ENCODE measurements at regions not wholly inside any gene's neighbourhood (a gene's known extent, or its start where the extent isn't known, plus 50 kb on each side); places are given as distances from the start of the nearest gene placed in this dataset.

GRCh38 chr12:39012870-39013269 lies 107.5 kb upstream of the CPNE8 start:
- CTCF ChIA-PET: no interaction called here

GRCh38 chr12:39011166-39011565 lies 105.8 kb upstream of the CPNE8 start:
- Histone ChIP-seq H3K9me3 (ENCODE audit: control insufficient read depth in 1 of 2, insufficient read depth in 1 of 2, low read depth in 1 of 2, low read length in 2 of 2) (no peaks in the 10 kb centered on the region), H3K9ac (ENCODE audit: low read length) (no peak overlapping the region), H3K4me1 (ENCODE audit: control insufficient read depth in 1 of 2, insufficient read depth in 2 of 2, low read length in 2 of 2) (no peaks in the 10 kb centered on the region), H4K20me1 (ENCODE audit: insufficient read depth) (no peaks in the 10 kb centered on the region), H3K9me2 (ENCODE audit: insufficient read depth) (0 out of 2 replicates have a peak, but pooled peaks cover 2% of the 10 kb centered on the region), H3K4me2 (ENCODE audit: low read length) (no peak overlapping the region), H2AFZ (ENCODE audit: low read depth, low read length, poor library complexity, severe bottlenecking) (no peak overlapping the region), H3K27me3 (ENCODE audit: insufficient read depth, low read length) (no peaks in the 10 kb centered on the region), H3K4me3 (replicated peaks in 1 of 2; ENCODE audit: low read depth in 1 of 2, low read length in 2 of 2) (no peak overlapping the region), H3K36me3 (ENCODE audit: control insufficient read depth in 1 of 2, insufficient read depth in 2 of 2, low read length in 2 of 2) (no peaks in the 10 kb centered on the region), H3K79me2 (ENCODE audit: insufficient read depth, low read length) (no peaks in the 10 kb centered on the region), H3K27ac (ENCODE audit: low read depth, low read length) (no peak overlapping the region)
- intact Hi-C loops (cut with micrococcal nuclease): no loop called here
- DNase-seq (ENCODE audit: low read depth, low spot score): no peak
- CTCF ChIA-PET: interaction anchor here (1.0 to 1.1 kb wide), 2 partner anchors 90 to 105 kb away, joined by 3 read pairs; no protein-coding TSS in a partner anchor
- POLR2A ChIA-PET: no interaction called here
- ATAC-seq: no peak
- no TSS peak for BruUV-seq (replicated peaks)
- RAD21 ChIA-PET (ENCODE audit: low non-redundant PET in 1 of 2, low total read pairs in 2 of 2, uncharacterized antibody in 2 of 2, unreplicated experiment in 2 of 2): interaction anchor here in 1 of 2 experiments (1.1 kb wide), 1 partner anchor 90 kb away, joined by 4 read pairs; no protein-coding TSS in a partner anchor
- no peak for TF ChIP-seq EGR1 (IDR thresholded peaks at IDR 0.05; ENCODE audit: low read depth)
- no peak for TF ChIP-seq MAX (IDR thresholded peaks at IDR 0.05)

More at GRCh38 chr12:39012870-39013269, 107.5 kb upstream of the CPNE8 start:
- H3K9me3 ChIP-seq (ENCODE audit: control insufficient read depth in 1 of 2, insufficient read depth in 1 of 2, low read depth in 1 of 2, low read length in 2 of 2): no peaks in the 10 kb centered on the region
- H3K36me3 ChIP-seq (ENCODE audit: control insufficient read depth in 1 of 2, insufficient read depth in 2 of 2, low read length in 2 of 2): no peaks in the 10 kb centered on the region
- H3K9ac ChIP-seq (ENCODE audit: low read length): no peak overlapping the region
- no peak overlapping the region for H2AFZ ChIP-seq (ENCODE audit: low read depth, low read length, poor library complexity, severe bottlenecking)
- no peak overlapping the region for H3K27ac ChIP-seq (ENCODE audit: low read depth, low read length)
- no peak overlapping the region for H3K4me2 ChIP-seq (ENCODE audit: low read length)
- DNase-seq (ENCODE audit: low read depth, low spot score): no peak
- BruUV-seq (replicated peaks): no TSS peak
- ChIA-PET POLR2A (no interaction called here), RAD21 (ENCODE audit: low non-redundant PET in 1 of 2, low total read pairs in 2 of 2, uncharacterized antibody in 2 of 2, unreplicated experiment in 2 of 2) (no interaction called here)
- no peak overlapping the region for H3K4me3 ChIP-seq (replicated peaks in 1 of 2; ENCODE audit: low read depth in 1 of 2, low read length in 2 of 2)
- no peaks in the 10 kb centered on the region for H3K27me3 ChIP-seq (ENCODE audit: insufficient read depth, low read length)
- H3K4me1 ChIP-seq (ENCODE audit: control insufficient read depth in 1 of 2, insufficient read depth in 2 of 2, low read length in 2 of 2): no peaks in the 10 kb centered on the region
- intact Hi-C loops (cut with micrococcal nuclease): no loop called here
- no peaks in the 10 kb centered on the region for H4K20me1 ChIP-seq (ENCODE audit: insufficient read depth)
- ATAC-seq: no peak
- TF ChIP-seq ELF1 (IDR thresholded peaks at IDR 0.05; ENCODE audit: borderline replicate concordance, low read depth) (no peak), EZH2 (IDR thresholded peaks at IDR 0.05) (no peak)
- no peaks in the 10 kb centered on the region for H3K9me2 ChIP-seq (ENCODE audit: insufficient read depth)
- no peaks in the 10 kb centered on the region for H3K79me2 ChIP-seq (ENCODE audit: insufficient read depth, low read length)
